ENCODE measurements at regions not wholly inside any gene's neighbourhood (a gene's known extent, or its start where the extent isn't known, plus 50 kb on each side); places are given as distances from the start of the nearest gene placed in this dataset.
"Not testable (repeated sequence)": the region's sequence is repeated elsewhere in the genome, so short reads cannot be mapped to it uniquely, and the experiment has no call there.

- no peak for DNase-seq
Measured at GRCh38 chrX:40406330-40406859, 174.4 kb upstream of the ATP6AP2 start.

- no peak for DNase-seq
Measured at GRCh38 chrX:40405399-40405798, 175.4 kb upstream of the ATP6AP2 start.

DNA sequence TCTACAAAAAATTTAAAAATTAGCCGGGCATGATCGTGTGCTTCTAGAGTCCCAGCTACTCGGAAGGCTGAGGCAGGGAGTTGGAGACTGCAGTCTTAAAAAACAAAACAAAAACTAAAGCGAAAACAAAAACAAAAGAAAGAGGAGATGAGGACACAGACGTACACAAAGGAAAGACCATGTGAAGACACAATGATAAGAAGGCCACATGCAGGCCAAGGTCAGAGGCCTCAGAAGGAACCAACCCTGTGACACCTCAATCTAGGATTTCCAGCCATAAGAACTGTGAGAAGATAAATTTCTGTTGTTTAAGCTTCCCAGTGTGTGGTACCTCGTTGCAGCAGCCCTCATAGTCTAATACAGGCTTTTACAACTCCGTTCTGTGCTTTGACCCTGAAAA lies 177.0 kb upstream of the ATP6AP2 start:
- no peak for DNase-seq

GRCh38 chrX:40402831-40403533 lies 177.8 kb upstream of the ATP6AP2 start:
- no peak for DNase-seq

- DNase-seq = no peak
Measured at GRCh38 chrX:40395102-40395501, 185.7 kb upstream of the ATP6AP2 start.

GRCh38 chrX:40394302-40394701 lies 186.5 kb upstream of the ATP6AP2 start:
- DNase-seq = no peak

DNA sequence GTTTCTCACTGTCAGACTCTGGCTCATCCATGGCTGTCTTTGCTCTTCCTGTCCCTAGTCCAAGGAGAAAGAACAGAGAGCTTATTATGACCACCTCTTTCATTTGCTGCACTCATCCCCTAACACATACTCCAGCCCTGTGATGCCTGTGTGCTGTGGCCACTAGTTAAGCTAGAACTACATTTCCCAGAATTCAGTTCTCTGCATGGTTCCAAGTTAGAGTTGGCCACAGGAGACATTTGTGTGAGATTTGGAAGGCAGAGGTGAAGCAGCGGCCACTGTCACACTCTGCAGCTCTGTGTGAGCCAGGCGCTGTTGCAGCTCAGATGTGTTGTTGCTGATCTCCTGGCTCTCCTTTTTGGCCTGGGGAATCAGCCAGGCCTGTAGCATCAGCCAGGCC lies 188.2 kb upstream of the ATP6AP2 start:
- no peak for DNase-seq

DNA sequence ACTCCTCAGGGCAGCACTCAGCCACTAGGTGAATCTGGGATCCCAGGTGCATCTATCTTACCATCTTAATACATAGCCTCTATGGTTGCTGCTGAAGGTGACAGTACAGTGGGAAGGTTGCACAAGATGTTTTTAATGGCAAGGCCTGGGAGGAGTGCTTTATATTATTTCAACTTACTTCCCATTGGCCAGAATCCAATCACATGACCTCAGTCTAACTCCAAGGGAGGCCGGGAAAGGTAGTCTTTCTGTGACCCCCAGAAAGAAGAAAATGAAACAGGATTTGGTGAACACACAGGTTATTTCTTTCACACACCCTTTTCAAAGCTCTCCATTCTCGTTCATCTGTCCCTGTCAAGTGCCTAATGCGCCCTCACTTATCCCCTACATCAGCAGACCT lies 189.1 kb upstream of the ATP6AP2 start:
- no peak for DNase-seq

- no peak for DNase-seq
Measured at GRCh38 chrX:40389555-40389954, 191.2 kb upstream of the ATP6AP2 start.

DNA sequence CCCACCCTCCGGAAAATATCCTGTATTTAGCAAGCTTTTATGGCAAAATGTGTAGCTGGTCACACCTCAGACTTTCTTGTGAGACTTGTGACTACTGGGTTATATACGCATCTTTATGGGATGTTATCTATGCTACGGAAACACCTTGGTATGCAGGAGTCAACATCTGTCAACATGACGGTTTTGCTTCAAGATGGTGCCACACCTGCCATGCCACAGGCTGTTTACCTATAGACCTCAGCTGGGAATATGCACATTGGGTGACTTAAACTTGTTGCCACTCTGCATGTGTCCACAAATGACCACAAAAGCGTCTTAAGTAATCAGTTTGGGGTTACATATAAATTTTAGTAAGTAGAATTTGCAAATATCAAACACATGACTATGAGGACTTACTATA lies 192.3 kb upstream of the ATP6AP2 start:
- no peak for DNase-seq

GRCh38 chrX:40387869-40388268 lies 192.9 kb upstream of the ATP6AP2 start:
- DNase-seq = not testable (repeated sequence)

DNA sequence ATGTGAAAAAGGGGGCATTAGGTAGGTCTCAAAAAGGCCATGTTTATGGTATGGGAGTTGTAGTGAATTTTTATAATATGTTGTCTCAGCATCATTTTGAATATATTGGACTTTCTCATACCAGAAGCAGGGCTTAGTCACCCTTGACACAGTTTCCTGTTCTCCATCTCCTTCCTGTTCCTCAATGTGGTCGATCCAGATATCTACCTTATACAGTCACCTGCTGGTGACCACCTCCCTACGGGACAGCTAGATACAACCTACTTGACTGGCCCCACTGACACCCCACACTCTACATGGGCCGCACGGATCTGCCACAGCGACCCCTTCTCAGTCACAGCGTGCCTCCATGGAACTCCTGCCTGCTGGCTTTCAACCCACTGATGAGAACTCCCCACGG lies 193.5 kb upstream of the ATP6AP2 start:
- not testable (repeated sequence) for DNase-seq

DNA sequence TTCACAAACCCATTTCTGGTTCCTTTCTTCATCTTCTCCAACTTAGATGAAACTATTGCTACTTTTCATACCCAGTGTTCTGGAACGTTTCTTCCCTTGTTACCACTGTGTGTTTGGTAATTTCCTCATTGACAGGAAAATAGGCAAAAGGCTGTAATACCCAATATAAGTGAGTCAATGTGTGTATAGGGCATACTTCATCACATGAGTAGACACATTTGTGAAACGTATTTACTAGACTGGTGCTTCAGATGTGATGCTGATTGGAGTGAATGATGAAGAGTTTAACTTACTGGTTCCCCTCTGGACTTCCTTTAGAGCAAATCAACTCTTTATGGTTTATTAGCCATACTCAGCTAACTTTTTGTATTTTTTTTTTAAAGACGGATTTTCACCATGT lies 195.1 kb upstream of the ATP6AP2 start:
- no peak for DNase-seq

GRCh38 chrX:40385256-40385655 lies 195.5 kb upstream of the ATP6AP2 start:
- DNase-seq = no peak

- DNase-seq = no peak
Measured at GRCh38 chrX:40383969-40384368, 196.8 kb upstream of the ATP6AP2 start.

DNA sequence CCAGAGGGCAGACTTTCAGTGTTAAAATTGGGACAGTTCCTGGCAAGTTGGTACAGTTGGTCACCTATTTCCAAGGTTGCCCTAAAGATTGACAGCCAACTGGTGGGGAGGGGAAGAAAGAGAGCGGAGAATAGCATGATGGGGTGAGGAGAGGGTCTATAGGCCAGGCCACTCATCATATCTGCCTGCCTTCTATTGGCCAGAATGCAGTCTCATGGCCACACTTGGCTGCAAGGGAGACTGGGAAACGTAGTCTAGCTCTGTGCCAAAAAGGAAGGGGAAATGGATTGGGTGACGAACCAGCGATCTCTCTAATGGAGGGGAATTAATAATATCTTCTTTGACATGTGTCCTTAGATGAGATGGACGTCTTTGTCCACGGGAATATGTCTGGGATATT lies 197.4 kb upstream of the ATP6AP2 start:
- DNase-seq = no peak

- DNase-seq = no peak
Measured at GRCh38 chrX:40380655-40381488, 199.9 kb upstream of the ATP6AP2 start.

GRCh38 chrX:40377684-40378083 lies 203.1 kb upstream of the ATP6AP2 start:
- no peak for DNase-seq

- no peak for DNase-seq
Measured at GRCh38 chrX:40374486-40374885, 206.3 kb upstream of the ATP6AP2 start.

DNA sequence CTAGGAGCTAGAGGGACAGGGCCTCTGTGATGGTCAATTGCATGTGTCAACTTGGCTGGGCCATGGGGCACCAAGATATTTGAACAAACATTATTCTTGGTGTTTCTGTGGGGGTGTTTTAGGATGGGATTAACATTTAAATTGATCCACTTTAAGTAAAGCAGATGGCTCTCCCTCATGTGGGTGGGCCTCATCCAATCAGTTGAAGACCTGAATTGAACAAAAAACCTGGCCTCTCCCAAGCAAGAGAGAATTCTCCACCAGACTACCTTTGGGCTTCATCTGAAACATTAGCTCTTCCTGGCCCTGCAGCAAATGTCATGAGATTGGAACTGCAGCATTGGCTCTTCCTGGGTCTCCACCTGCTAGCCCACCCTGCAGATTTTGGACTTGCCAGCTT lies 207.1 kb upstream of the ATP6AP2 start:
- DNase-seq = no peak

DNA sequence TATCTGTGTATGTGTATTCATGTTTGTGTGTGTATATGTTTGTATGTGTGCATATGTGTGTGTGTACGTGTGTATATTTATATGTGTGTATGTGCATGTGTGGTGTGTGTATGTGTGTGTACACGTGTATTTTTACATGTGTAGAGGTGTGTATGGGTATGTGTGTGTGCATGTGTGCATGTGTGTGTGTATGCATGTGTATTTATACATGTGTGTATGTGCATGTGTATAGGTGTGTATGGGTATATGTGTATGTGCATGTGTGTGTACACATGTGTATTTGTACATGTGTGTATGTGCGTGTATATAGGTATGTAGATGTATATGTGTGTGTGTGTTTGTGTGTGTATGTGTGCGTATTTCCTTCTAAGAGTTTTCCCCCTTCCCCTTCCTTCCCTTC lies 207.7 kb upstream of the ATP6AP2 start:
- no peak for DNase-seq

DNA sequence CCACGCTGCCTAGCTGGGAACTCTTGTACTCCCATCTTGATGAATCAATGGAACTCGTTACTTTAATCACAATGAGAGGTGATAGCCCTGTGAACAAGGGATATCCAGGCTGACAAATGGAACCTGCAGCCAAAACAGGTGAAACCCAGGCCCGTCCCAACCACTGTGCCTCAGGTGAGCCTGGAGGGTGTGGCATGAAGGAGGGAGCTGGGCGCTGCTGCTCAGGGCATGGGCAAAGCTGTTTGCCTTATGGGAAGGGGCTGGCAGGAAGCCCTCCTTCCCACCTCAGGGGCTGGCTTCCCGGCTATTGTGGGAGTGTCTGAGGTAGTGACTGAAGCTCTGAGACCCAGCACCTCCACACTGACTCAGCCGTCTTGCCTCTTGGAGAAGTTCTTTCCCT lies 209.4 kb upstream of the ATP6AP2 start:
- DNase-seq = no peak

GRCh38 chrX:40368611-40369061 lies 212.1 kb upstream of the ATP6AP2 start:
- DNase-seq = no peak

DNA sequence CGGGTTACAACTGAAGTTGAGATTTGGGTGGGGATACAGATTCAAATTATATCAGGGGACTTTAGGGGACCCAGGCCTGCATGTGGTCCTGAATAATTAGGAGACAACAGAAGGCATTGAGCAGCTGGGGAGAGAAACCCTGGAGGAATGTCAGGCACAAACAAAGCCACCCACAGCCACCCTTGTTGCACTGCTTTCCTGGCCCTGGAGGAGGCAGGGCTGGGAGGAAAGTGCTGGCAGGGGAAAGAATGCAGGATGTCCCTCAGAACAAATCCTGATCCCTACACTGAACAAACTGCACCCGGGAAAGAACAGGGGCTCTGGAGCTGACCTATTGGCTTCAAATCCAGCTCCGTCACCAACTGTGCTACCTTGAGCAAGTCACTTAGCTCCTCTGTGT lies 214.1 kb upstream of the ATP6AP2 start:
- DNase-seq = no peak
